Lower lobe of right lung (tissue), 2 donors: ENCODE measurements at regions not wholly inside any gene's neighbourhood (a gene's known extent, or its start where the extent isn't known, plus 50 kb on each side); places are given as distances from the start of the nearest gene placed in this dataset.
"Not testable (repeated sequence)": the region's sequence is repeated elsewhere in the genome, so short reads cannot be mapped to it uniquely, and the experiment has no call there.

Experiments
- ATAC-seq, 2 donors: fragments of 200-7000 bp; cut with Tn5 transposase; one replicate each; pipeline ENCODE4 v1.9.1; 2020 to 2022; ENCODE audit warnings: mild to moderate bottlenecking in 2 of 2, moderate library complexity in 2 of 2
- DNase-seq: peaks from one replicate; pipeline ENCODE4 v3.0.0-alpha.2; 2020
- H3K27ac ChIP-seq: fragments of 200-600 bp; one replicate; pipeline ENCODE4 v1.8.0; 2022
- H3K27me3 ChIP-seq: fragments of 200-600 bp; one replicate; pipeline ENCODE4 v1.8.0; 2022; ENCODE audit warnings: low read depth
- H3K36me3 ChIP-seq: fragments of 200-600 bp; one replicate; pipeline ENCODE4 v1.8.0; 2022; ENCODE audit warnings: mild to moderate bottlenecking
- H3K4me1 ChIP-seq: fragments of 200-600 bp; one replicate; pipeline ENCODE4 v1.8.0; 2022
- H3K4me3 ChIP-seq: fragments of 200-600 bp; one replicate; pipeline ENCODE4 v1.8.0; 2022; ENCODE audit warnings: mild to moderate bottlenecking
- H3K9me3 ChIP-seq: fragments of 200-600 bp; one replicate; pipeline ENCODE4 v1.8.0; 2022
- CTCF ChIP-seq: fragments of 200-600 bp; IDR thresholded peaks from one replicate; pipeline ENCODE4 v1.8.0; 2022; ENCODE audit warnings: antibody characterized with exemption, mild to moderate bottlenecking
- intact Hi-C: fragments of 100-400 bp; cut with DNase I; formaldehyde crosslinking; loops from one replicate; pipeline ENCODE4 v1.11.0; 2022
- donor health status: DM: no; HTN: yes; CAD: no; lungs with severe emphysema.

- Histone ChIP-seq H3K4me1 (no peaks in the 10 kb centered on the region), H3K27ac (no peak overlapping the region), H3K4me3 (no peak overlapping the region), H3K36me3 (no peaks in the 10 kb centered on the region), H3K9me3 (no peaks in the 10 kb centered on the region), H3K27me3 (no peaks in the 10 kb centered on the region)
- intact Hi-C loops, result no loop called here
- ATAC-seq, result no peak
- DNase-seq, result no peak
- TF ChIP-seq CTCF, result no peak
Measured at GRCh38 chr7:16265863-16266458, 155.4 kb downstream of the CRPPA start.

- intact Hi-C loops, result no loop called here
- no peak for DNase-seq
- no peak for ATAC-seq
- Histone ChIP-seq H3K4me1 (no peaks in the 10 kb centered on the region), H3K36me3 (no peaks in the 10 kb centered on the region), H3K27ac (no peak overlapping the region), H3K27me3 (no peaks in the 10 kb centered on the region), H3K9me3 (no peaks in the 10 kb centered on the region), H3K4me3 (no peak overlapping the region)
- TF ChIP-seq CTCF, result no peak
Measured at GRCh38 chr7:16264823-16265804, 156.2 kb downstream of the CRPPA start.

- ATAC-seq (no peak), DNase-seq (no peak)
- Histone ChIP-seq H3K4me3 (no peak overlapping the region), H3K9me3 (no peaks in the 10 kb centered on the region), H3K36me3 (no peaks in the 10 kb centered on the region), H3K27ac (no peak overlapping the region), H3K27me3 (no peaks in the 10 kb centered on the region), H3K4me1 (no peaks in the 10 kb centered on the region)
- TF ChIP-seq CTCF, result no peak
- intact Hi-C loops, result no loop called here
Measured at GRCh38 chr7:16264036-16264819, 157.1 kb downstream of the CRPPA start.

GRCh38 chr7:16263377-16263776 is 158.0 kb downstream of the CRPPA start:
- H3K9me3 ChIP-seq, H3K36me3 ChIP-seq, H3K4me1 ChIP-seq, H3K27ac ChIP-seq, intact Hi-C loops, H3K27me3 ChIP-seq, ATAC-seq, DNase-seq, H3K4me3 ChIP-seq: not testable (repeated sequence)

GRCh38 chr7:16261654-16262053 is 159.7 kb downstream of the CRPPA start:
- Histone ChIP-seq H3K4me1 (no peaks in the 10 kb centered on the region), H3K27me3 (no peaks in the 10 kb centered on the region), H3K36me3 (no peaks in the 10 kb centered on the region), H3K27ac (no peak overlapping the region), H3K4me3 (no peak overlapping the region), H3K9me3 (no peaks in the 10 kb centered on the region)
- no peak for ATAC-seq
- no peak for TF ChIP-seq CTCF
- intact Hi-C loops, result no loop called here
- no peak for DNase-seq
